ENCODE measurements at regions not wholly inside any gene's neighbourhood (a gene's known extent, or its start where the extent isn't known, plus 50 kb on each side); places are given as distances from the start of the nearest gene placed in this dataset.

DNA sequence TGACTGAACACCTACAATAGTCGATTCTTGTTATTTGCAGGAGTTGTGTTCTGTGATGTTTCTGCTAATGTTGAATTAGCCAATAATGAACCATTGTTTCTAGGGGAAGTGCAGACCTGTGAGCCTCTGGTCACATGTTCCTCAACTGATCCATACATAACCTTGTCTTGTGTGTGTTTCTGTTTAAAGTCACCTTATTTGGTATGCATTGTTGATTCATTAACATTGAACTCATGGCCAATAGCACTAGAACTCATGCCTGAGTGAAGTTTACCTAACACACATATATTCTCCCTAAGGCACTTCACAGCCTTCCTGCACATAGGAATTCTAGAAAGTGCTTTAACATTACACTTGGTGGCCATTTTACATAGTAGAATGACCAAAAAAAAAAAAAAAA lies 271.8 kb upstream of the PLET1 start:
- H3K27me3 ChIP-seq (ENCODE audit: control insufficient read depth in 1 of 2, insufficient read depth in 2 of 2, low read length in 2 of 2), result no peaks in the 10 kb centered on the region; a peak in 1 of 5 replicates
- ChIA-PET POLR2A (no interaction called here), CTCF (ENCODE audit: low intra/inter-chr PET ratio, low total read pairs) (no interaction called here)
- no peaks in the 10 kb centered on the region for H3K9me3 ChIP-seq (ENCODE audit: low read length)
- H3K79me2 ChIP-seq (ENCODE audit: insufficient read depth, low read length), result no peaks in the 10 kb centered on the region
- H3K36me3 ChIP-seq (replicated peaks in 1 of 2; ENCODE audit: control insufficient read depth in 1 of 2, insufficient read depth in 2 of 2, low read length in 2 of 2), result no peaks in the 10 kb centered on the region
- no peak overlapping the region for H2AFZ ChIP-seq (ENCODE audit: low read length)
- no peak for DNase-seq (ENCODE audit: low spot score)
- 0% methylated on average over 1 of the region's 1 CpG for WGBS (ENCODE audit: low lambda C conversion rate)
- FAIRE-seq, result no peak
- H3K4me3 ChIP-seq (replicated peaks in 1 of 3; ENCODE audit: insufficient read depth in 1 of 3, low read depth in 2 of 3, low read length in 3 of 3), result no peak overlapping the region
- H4K20me1 ChIP-seq (ENCODE audit: insufficient read depth, low read length), result no peaks in the 10 kb centered on the region
- H3K27ac ChIP-seq (ENCODE audit: extremely low read length, insufficient read depth, low read length), result no peak overlapping the region
- in situ Hi-C loops (cut with HindIII; ENCODE audit: extremely low pct_ligation_motif_present, low pct_unique_long_range_greater_than_20kb), result no loop called here
- no peaks in the 10 kb centered on the region for H3K4me1 ChIP-seq (ENCODE audit: insufficient read depth, low read length)
- H3K4me2 ChIP-seq (ENCODE audit: low read depth, low read length), result no peak overlapping the region
- no TSS peak for BruUV-seq (replicated peaks)
- no peak for TF ChIP-seq GFI1 (CRISPR knock-in tag; IDR thresholded peaks at IDR 0.05; ENCODE audit: borderline replicate concordance)
- no peak for TF ChIP-seq ZNF350 (CRISPR knock-in tag; IDR thresholded peaks at IDR 0.05; ENCODE audit: borderline replicate concordance, low read depth)
- TF ChIP-seq BRD4 (CRISPR knock-in tag; IDR thresholded peaks at IDR 0.05), result no peak
- no peak for TF ChIP-seq THYN1 (CRISPR knock-in tag; IDR thresholded peaks at IDR 0.05; ENCODE audit: borderline replicate concordance, low read depth)
- TF ChIP-seq ATRX (CRISPR knock-in tag; IDR thresholded peaks at IDR 0.05; ENCODE audit: borderline replicate concordance), result no peak
- no peak for TF ChIP-seq NAIF1 (CRISPR knock-in tag; IDR thresholded peaks at IDR 0.05; ENCODE audit: borderline replicate concordance)
- no peak for TF ChIP-seq ASH2L (IDR thresholded peaks at IDR 0.05; ENCODE audit: insufficient read length, low read depth, low read length)
- TF ChIP-seq ZNF782 (CRISPR knock-in tag; IDR thresholded peaks at IDR 0.05; ENCODE audit: borderline replicate concordance), result no peak
- no peak for TF ChIP-seq ZKSCAN5 (CRISPR knock-in tag; IDR thresholded peaks at IDR 0.05)
- TF ChIP-seq, protein P1, sequence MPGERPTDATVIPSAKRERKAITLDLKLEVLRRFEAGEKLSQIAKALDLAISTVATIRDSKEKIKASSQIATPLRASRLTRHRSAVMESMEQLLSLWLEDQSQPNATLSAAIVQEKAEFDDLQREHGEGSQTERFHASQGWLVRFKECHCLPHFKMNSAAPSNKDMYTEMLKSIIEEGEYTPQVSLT (CRISPR knock-in tag; IDR thresholded peaks at IDR 0.05; ENCODE audit: borderline replicate concordance, low read depth), result no peak
- no peak for TF ChIP-seq NR1H2 (CRISPR knock-in tag; IDR thresholded peaks at IDR 0.05; ENCODE audit: borderline replicate concordance, low read depth)
- no peak for TF ChIP-seq FOSL1 (CRISPR knock-in tag; IDR thresholded peaks at IDR 0.05; ENCODE audit: borderline replicate concordance)
- no peak for TF ChIP-seq ZNF570 (CRISPR knock-in tag; IDR thresholded peaks at IDR 0.05; ENCODE audit: borderline replicate concordance)
- no peak for TF ChIP-seq PPARG (CRISPR knock-in tag; conservative IDR thresholded peaks at IDR 0.05)
- no peak for TF ChIP-seq EP300 (IDR thresholded peaks at IDR 0.05; ENCODE audit: low read depth in 2 of 2, low read length in 2 of 2)
- no peak for TF ChIP-seq EP300 (CRISPR knock-in tag; IDR thresholded peaks at IDR 0.05; ENCODE audit: borderline replicate concordance)
- H3K9ac ChIP-seq (ENCODE audit: insufficient read depth, low read depth, low read length), result no peak overlapping the region
- intact Hi-C loops (cut with micrococcal nuclease; ENCODE audit: unreplicated experiment), result no loop called here
- no peak for ATAC-seq

All from HepG2 (cell line).